GM23338 (cell line): ENCODE measurements at regions not wholly inside any gene's neighbourhood (a gene's known extent, or its start where the extent isn't known, plus 50 kb on each side); places are given as distances from the start of the nearest gene placed in this dataset.

Source experiments
- EZH2 ChIP-seq: fragments of 200-600 bp; sonication (generic); IDR thresholded peaks from one replicate; pipeline ENCODE4 v1.8.0; 2017; ENCODE audit warnings: antibody characterized with exemption, mild to moderate bottlenecking, low read depth; ENCODE audit not compliant: unreplicated experiment
- POLR2AphosphoS5 ChIP-seq: IDR thresholded peaks from 2 replicates; pipeline ENCODE4 v1.6.1; 2016; ENCODE audit warnings: antibody characterized with exemption, low read depth
- STAT1 ChIP-seq: IDR thresholded peaks from one replicate; pipeline ENCODE4 v1.6.1; 2016; ENCODE audit warnings: antibody characterized with exemption; ENCODE audit not compliant: unreplicated experiment
- TF ChIP-seq, protein P1 (sequence below), 2 experiments: fragments of 200-600 bp in 1 of 2; sonication (generic) in 1 of 2; conservative IDR thresholded peaks; 2 replicates each; pipeline versions ENCODE4 v1.5.1 to v1.6.1; 2016 to 2017; ENCODE audit warnings: antibody characterized with exemption in 2 of 2, low read depth in 2 of 2, mild to moderate bottlenecking in 2 of 2, moderate library complexity in 1 of 2

DNA sequence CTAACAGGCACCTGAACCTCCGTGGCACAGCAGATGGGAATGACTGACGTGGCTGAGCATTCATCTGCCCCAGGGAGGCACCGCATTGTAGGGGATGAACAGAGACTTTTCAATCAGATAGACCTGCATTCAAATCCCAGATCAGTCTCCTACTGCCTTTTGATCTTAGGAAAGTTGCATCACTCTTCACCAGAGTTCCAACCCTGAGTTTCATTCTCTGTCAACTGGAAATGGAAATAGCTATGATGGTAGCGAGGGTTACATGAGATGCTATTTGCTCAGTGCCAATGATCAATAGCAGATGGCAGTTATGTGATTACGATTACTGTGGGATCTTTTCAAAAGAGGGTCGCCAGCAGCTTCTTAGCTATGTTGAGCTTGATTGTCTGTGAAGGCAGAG lies 189.3 kb upstream of the RFC3 start:
- TF ChIP-seq, protein P1, sequence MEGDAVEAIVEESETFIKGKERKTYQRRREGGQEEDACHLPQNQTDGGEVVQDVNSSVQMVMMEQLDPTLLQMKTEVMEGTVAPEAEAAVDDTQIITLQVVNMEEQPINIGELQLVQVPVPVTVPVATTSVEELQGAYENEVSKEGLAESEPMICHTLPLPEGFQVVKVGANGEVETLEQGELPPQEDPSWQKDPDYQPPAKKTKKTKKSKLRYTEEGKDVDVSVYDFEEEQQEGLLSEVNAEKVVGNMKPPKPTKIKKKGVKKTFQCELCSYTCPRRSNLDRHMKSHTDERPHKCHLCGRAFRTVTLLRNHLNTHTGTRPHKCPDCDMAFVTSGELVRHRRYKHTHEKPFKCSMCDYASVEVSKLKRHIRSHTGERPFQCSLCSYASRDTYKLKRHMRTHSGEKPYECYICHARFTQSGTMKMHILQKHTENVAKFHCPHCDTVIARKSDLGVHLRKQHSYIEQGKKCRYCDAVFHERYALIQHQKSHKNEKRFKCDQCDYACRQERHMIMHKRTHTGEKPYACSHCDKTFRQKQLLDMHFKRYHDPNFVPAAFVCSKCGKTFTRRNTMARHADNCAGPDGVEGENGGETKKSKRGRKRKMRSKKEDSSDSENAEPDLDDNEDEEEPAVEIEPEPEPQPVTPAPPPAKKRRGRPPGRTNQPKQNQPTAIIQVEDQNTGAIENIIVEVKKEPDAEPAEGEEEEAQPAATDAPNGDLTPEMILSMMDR (conservative IDR thresholded peaks at IDR 0.05; ENCODE audit: low read depth in 2 of 2) = no peak
- TF ChIP-seq EZH2 (no peak), POLR2AphosphoS5 (no peak), STAT1 (no peak)
